GM19328 (cell line): ENCODE measurements at regions not wholly inside any gene's neighbourhood (a gene's known extent, or its start where the extent isn't known, plus 50 kb on each side); places are given as distances from the start of the nearest gene placed in this dataset.

Experiments used
- ATAC-seq: cut with Tn5 transposase; IDR thresholded peaks from one replicate; pipeline ENCODE4 v1.9.1; 2021; ENCODE audit warnings: mild to moderate bottlenecking, moderate library complexity; ENCODE audit not compliant: unreplicated experiment

GRCh38 chr13:76379341-76380105 is 506.7 kb downstream of the KCTD12 start:
- no peak for ATAC-seq

- ATAC-seq = no peak
Measured at GRCh38 chr13:76378767-76379166, 507.4 kb downstream of the KCTD12 start.

- ATAC-seq = no peak
Measured at GRCh38 chr13:76363682-76364289, 522.4 kb downstream of the KCTD12 start.

- ATAC-seq = no peak
Measured at GRCh38 chr13:76361868-76362267, 524.3 kb downstream of the KCTD12 start.

- ATAC-seq = no peak
Measured at GRCh38 chr13:76351541-76352229, 534.5 kb downstream of the KCTD12 start.

GRCh38 chr13:76350399-76350798 is 535.8 kb downstream of the KCTD12 start:
- no peak for ATAC-seq

GRCh38 chr13:76349700-76350099 is 536.5 kb downstream of the KCTD12 start:
- no peak for ATAC-seq

GRCh38 chr13:76339649-76340048 is 546.6 kb downstream of the KCTD12 start:
- ATAC-seq = no peak

- no peak for ATAC-seq
Measured at GRCh38 chr13:76338003-76338402, 548.2 kb downstream of the KCTD12 start.

GRCh38 chr13:76336889-76337844 is 549.0 kb downstream of the KCTD12 start:
- no peak for ATAC-seq

GRCh38 chr13:76335463-76335862 is 550.7 kb downstream of the KCTD12 start:
- ATAC-seq = no peak

GRCh38 chr13:76331943-76332712 is 554.1 kb downstream of the KCTD12 start:
- no peak for ATAC-seq

- ATAC-seq = no peak
Measured at GRCh38 chr13:76330761-76331160, 555.4 kb downstream of the KCTD12 start.

- ATAC-seq = no peak
Measured at GRCh38 chr13:76329866-76330580, 556.2 kb downstream of the KCTD12 start.

GRCh38 chr13:76329004-76329403 is 557.2 kb downstream of the KCTD12 start:
- no peak for ATAC-seq

GRCh38 chr13:76326343-76326742 is 559.9 kb downstream of the KCTD12 start:
- no peak for ATAC-seq

GRCh38 chr13:76319921-76320320 is 566.3 kb downstream of the KCTD12 start:
- ATAC-seq = no peak

GRCh38 chr13:76316998-76317527 is 569.1 kb downstream of the KCTD12 start:
- no peak for ATAC-seq

- no peak for ATAC-seq
Measured at GRCh38 chr13:76314495-76314894, 571.7 kb downstream of the KCTD12 start.
